ENCODE measurements at regions not wholly inside any gene's neighbourhood (a gene's known extent, or its start where the extent isn't known, plus 50 kb on each side); places are given as distances from the start of the nearest gene placed in this dataset.
"Not testable (repeated sequence)": the region's sequence is repeated elsewhere in the genome, so short reads cannot be mapped to it uniquely, and the experiment has no call there.

- Histone ChIP-seq H3K36me3 (no peaks in the 10 kb centered on the region), H3K27me3 (peaks cover 0 to 5% of the 10 kb centered on the region in 2 donors), H3K27ac (no peak overlapping the region), H3K9me3 (no peaks in the 10 kb centered on the region), H3K4me1 (no peaks in the 10 kb centered on the region), H3K4me3 (no peak overlapping the region)
- DNase-seq (ENCODE audit: low spot score in 2 of 2), result no peak
- no peak for TF ChIP-seq EP300 (IDR thresholded peaks at IDR 0.05)
- no peak for TF ChIP-seq CTCF (IDR thresholded peaks at IDR 0.05)
- TF ChIP-seq POLR2A (IDR thresholded peaks at IDR 0.05), result no peak
Measured at GRCh38 chr22:22755778-22756100, 111.3 kb downstream of the GGTLC2 start.

- H3K27me3 ChIP-seq, result peaks cover 0 to 5% of the 10 kb centered on the region in 2 donors
- H3K36me3 ChIP-seq, result no peaks in the 10 kb centered on the region
- TF ChIP-seq EP300 (IDR thresholded peaks at IDR 0.05) (no peak), CTCF (IDR thresholded peaks at IDR 0.05) (no peak), POLR2A (IDR thresholded peaks at IDR 0.05) (no peak)
- H3K4me1 ChIP-seq, result no peaks in the 10 kb centered on the region
- no peak for DNase-seq (ENCODE audit: low spot score in 2 of 2)
- no peaks in the 10 kb centered on the region for H3K9me3 ChIP-seq
- H3K4me3 ChIP-seq, result no peak overlapping the region
- WGBS, 2 donors, result 70 to 85% methylated on average over 3 of the region's 3 CpGs
- H3K27ac ChIP-seq, result no peak overlapping the region
Measured at GRCh38 chr22:22756109-22756508, 111.7 kb downstream of the GGTLC2 start.

GRCh38 chr22:22756551-22757201, 112.3 kb downstream of the GGTLC2 start:
- WGBS, 2 donors, result 70 to 72% methylated on average over 3 of the region's 3 CpGs
- not testable (repeated sequence) for H3K4me1 ChIP-seq; H3K27me3 ChIP-seq; H3K9me3 ChIP-seq; DNase-seq (ENCODE audit: low spot score in 2 of 2); H3K4me3 ChIP-seq; H3K27ac ChIP-seq; H3K36me3 ChIP-seq

GRCh38 chr22:22758101-22758807, 113.8 kb downstream of the GGTLC2 start:
- 67 to 82% methylated on average over 6 of the region's 6 CpGs for WGBS, 2 donors
- H3K27ac ChIP-seq; H3K36me3 ChIP-seq; H3K27me3 ChIP-seq; H3K9me3 ChIP-seq; H3K4me1 ChIP-seq; H3K4me3 ChIP-seq; DNase-seq (ENCODE audit: low spot score in 2 of 2): not testable (repeated sequence)

- TF ChIP-seq POLR2A (IDR thresholded peaks at IDR 0.05), result no peak
- TF ChIP-seq EP300 (IDR thresholded peaks at IDR 0.05), result no peak
- TF ChIP-seq CTCF (IDR thresholded peaks at IDR 0.05), result no peak
- Histone ChIP-seq H3K4me1 (no peaks in the 10 kb centered on the region), H3K27ac (no peak overlapping the region), H3K36me3 (no peaks in the 10 kb centered on the region), H3K27me3 (peaks cover 0 to 8% of the 10 kb centered on the region in 2 donors), H3K9me3 (no peaks in the 10 kb centered on the region), H3K4me3 (no peak overlapping the region)
- DNase-seq (ENCODE audit: low spot score in 2 of 2), result no peak
- 68 to 69% methylated on average over 6 of the region's 6 CpGs for WGBS, 2 donors
Measured at GRCh38 chr22:22759371-22759770, 115.0 kb downstream of the GGTLC2 start.

GRCh38 chr22:22759889-22760546, 115.6 kb downstream of the GGTLC2 start:
- no peak for DNase-seq (ENCODE audit: low spot score in 2 of 2)

More at GRCh38 chr22:22759889-22760546, 115.6 kb downstream of the GGTLC2 start:
- Histone ChIP-seq H3K36me3 (no peaks in the 10 kb centered on the region), H3K27ac (no peak overlapping the region), H3K4me1 (no peaks in the 10 kb centered on the region), H3K27me3 (peaks cover 0 to 3% of the 10 kb centered on the region in 2 donors), H3K4me3 (no peak overlapping the region), H3K9me3 (no peaks in the 10 kb centered on the region)
- TF ChIP-seq POLR2A (IDR thresholded peaks at IDR 0.05) (no peak), EP300 (IDR thresholded peaks at IDR 0.05) (no peak), CTCF (IDR thresholded peaks at IDR 0.05) (no peak)
- 88 to 90% methylated on average over 7 of the region's 7 CpGs for WGBS, 2 donors
